ENCODE measurements at regions not wholly inside any gene's neighbourhood (a gene's known extent, or its start where the extent isn't known, plus 50 kb on each side); places are given as distances from the start of the nearest gene placed in this dataset.

GRCh38 chr12:43022838-43023237 lies 433.3 kb upstream of the PRICKLE1 start:
- TF ChIP-seq CTCF (IDR thresholded peaks at IDR 0.05 in 4 of 5, conservative IDR thresholded peaks at IDR 0.05 in 1 of 5) (no peak), POLR2A (IDR thresholded peaks at IDR 0.05) (no peak)
